ENCODE measurements at regions not wholly inside any gene's neighbourhood (a gene's known extent, or its start where the extent isn't known, plus 50 kb on each side); places are given as distances from the start of the nearest gene placed in this dataset.
"Not testable (repeated sequence)": the region's sequence is repeated elsewhere in the genome, so short reads cannot be mapped to it uniquely, and the experiment has no call there.

GRCh38 chr6:14887181-14887580 lies 358.7 kb upstream of the JARID2 start:
- TF ChIP-seq, protein P1, sequence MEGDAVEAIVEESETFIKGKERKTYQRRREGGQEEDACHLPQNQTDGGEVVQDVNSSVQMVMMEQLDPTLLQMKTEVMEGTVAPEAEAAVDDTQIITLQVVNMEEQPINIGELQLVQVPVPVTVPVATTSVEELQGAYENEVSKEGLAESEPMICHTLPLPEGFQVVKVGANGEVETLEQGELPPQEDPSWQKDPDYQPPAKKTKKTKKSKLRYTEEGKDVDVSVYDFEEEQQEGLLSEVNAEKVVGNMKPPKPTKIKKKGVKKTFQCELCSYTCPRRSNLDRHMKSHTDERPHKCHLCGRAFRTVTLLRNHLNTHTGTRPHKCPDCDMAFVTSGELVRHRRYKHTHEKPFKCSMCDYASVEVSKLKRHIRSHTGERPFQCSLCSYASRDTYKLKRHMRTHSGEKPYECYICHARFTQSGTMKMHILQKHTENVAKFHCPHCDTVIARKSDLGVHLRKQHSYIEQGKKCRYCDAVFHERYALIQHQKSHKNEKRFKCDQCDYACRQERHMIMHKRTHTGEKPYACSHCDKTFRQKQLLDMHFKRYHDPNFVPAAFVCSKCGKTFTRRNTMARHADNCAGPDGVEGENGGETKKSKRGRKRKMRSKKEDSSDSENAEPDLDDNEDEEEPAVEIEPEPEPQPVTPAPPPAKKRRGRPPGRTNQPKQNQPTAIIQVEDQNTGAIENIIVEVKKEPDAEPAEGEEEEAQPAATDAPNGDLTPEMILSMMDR (IDR thresholded peaks at IDR 0.05; ENCODE audit: low read depth, low read length, missing control alignments) = no peak
- in situ Hi-C loops (cut with HindIII; ENCODE audit: low sequenced_read_pairs) = no loop called here
- no peak overlapping the region for H3K4me3 ChIP-seq (ENCODE audit: low read depth, low read length)
- no peak for DNase-seq (ENCODE audit: low read depth)

DNA sequence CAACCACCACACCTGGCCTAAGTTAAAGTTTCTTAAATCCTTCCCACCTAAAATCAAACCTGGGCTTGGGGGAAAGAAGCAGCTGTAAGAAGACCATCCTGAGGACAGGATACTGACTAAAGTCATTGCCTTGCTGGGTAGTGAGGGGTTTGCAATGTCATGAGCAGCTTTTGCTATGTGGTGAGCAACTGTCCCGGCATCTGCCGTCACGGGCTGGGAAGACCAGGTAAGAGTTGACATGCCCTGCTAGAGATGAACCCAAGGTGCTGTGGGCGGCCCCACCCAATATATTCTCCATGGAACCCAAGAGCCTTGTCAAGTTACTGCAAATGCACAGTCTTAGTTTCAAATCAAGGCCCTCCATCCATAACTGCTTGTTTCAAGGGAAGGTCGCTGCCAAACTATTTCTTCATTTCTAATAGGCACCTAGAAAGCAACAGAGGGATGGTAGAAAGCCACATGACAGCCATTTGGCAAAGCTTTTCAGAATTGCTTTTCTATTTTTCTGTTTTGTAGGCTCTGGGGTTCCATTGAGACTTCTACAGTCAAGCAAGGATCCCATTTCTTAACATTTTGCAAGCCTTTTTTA lies 357.8 kb upstream of the JARID2 start:
- no peak overlapping the region for H3K4me3 ChIP-seq (ENCODE audit: low read depth, low read length)
- TF ChIP-seq, protein P1 (IDR thresholded peaks at IDR 0.05; ENCODE audit: low read depth, low read length, missing control alignments) = no peak
- in situ Hi-C loops (cut with HindIII; ENCODE audit: low sequenced_read_pairs) = no loop called here
- no peak for DNase-seq (ENCODE audit: low read depth)

DNA sequence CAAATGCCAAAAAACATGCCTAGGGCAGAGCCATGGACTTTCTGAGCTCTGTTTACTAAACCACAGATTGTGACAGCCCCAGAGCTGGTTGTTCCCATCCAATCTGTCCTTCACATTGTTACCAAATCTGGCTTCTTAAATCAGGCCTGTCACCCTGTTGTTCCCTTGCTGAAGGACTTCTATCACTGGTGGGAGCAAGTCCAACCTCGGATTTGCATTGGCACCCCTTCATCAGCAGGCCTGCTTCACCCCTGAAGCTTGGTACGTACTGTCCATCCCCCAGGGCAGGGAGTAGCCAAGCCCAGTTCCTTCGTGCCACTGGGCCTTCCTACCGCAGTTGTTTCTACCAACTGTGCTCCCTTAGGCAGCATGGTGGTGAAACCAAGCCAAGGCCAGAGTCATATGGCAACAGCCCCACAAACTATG lies 357.3 kb upstream of the JARID2 start:
- H3K4me3 ChIP-seq (ENCODE audit: low read depth, low read length) = no peak overlapping the region
- TF ChIP-seq, protein P1 (IDR thresholded peaks at IDR 0.05; ENCODE audit: low read depth, low read length, missing control alignments) = no peak
- no peak for DNase-seq (ENCODE audit: low read depth)
- in situ Hi-C loops (cut with HindIII; ENCODE audit: low sequenced_read_pairs) = no loop called here

DNA sequence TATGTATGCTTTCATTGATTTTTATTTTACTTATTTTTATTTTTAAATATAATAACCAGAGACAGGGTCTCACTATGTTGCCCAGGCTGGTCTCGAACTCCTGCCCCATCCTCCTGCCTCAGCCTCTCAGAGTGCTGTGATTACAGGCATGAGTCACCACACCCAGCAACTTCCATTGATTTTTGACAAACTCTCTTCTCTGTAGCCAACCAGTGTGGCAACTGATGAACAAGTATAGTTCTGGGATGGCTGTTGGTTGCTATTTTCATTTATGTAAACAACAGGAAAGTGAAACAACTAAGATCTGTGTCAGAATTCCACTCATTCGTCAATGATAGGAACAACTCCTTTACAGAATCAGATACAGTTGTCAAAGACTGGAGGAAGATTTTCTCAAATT lies 356.7 kb upstream of the JARID2 start:
- in situ Hi-C loops (cut with HindIII; ENCODE audit: low sequenced_read_pairs) = no loop called here
- DNase-seq (ENCODE audit: low read depth) = no peak
- TF ChIP-seq, protein P1 (IDR thresholded peaks at IDR 0.05; ENCODE audit: low read depth, low read length, missing control alignments) = no peak
- no peak overlapping the region for H3K4me3 ChIP-seq (ENCODE audit: low read depth, low read length)

DNA sequence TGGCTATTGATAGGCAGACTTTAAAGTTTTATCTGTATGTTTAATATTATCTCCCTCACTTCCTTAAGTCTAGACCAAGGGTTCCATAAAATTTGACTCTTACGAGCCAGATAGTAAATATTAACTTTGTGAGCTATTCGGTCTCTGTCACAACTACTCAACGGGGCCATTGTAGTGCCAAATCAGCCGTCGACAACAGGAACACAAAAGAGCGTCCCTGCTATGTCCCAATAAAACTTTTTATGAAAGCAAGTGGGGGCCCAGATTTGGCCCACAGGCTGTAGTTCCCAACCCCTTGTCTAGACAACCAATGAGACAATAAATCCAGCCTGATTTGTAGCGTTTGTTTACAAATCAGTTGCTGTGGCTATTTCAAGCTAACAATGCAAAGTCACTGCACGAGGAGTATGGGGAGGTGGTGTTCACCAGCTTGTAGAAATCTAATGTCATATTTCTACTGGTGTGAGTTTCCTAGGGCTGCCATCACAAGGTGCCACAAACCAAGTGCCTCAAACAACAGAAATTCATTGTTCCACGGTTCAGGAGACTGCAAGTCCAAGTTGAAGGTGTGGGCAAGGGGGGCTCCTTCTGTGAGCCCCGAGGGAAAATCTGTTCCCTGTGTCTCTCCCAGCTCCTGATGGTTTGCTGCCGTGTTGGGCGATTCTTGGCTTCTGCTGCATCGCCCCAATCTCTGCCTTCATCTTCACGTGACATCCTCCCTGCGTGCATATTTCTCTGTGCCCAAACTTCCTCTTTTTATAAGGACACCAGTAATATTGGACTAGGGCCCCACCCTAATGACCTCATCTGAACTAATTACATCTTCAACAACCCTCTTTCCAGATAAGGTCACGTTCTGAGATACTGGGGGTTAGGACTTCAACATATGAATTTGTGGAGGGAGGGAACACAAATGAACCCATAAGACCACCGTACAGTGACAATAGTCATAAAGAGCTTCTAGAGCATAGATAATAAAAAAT lies 356.0 kb upstream of the JARID2 start:
- in situ Hi-C loops (cut with HindIII; ENCODE audit: low sequenced_read_pairs) = loop anchor here (10.0 kb wide), 1 partner anchor 65 kb away; no protein-coding TSS in a partner anchor
- H3K4me3 ChIP-seq (ENCODE audit: low read depth, low read length) = no peak overlapping the region
- DNase-seq (ENCODE audit: low read depth) = no peak
- TF ChIP-seq, protein P1 (IDR thresholded peaks at IDR 0.05; ENCODE audit: low read depth, low read length, missing control alignments) = no peak

DNA sequence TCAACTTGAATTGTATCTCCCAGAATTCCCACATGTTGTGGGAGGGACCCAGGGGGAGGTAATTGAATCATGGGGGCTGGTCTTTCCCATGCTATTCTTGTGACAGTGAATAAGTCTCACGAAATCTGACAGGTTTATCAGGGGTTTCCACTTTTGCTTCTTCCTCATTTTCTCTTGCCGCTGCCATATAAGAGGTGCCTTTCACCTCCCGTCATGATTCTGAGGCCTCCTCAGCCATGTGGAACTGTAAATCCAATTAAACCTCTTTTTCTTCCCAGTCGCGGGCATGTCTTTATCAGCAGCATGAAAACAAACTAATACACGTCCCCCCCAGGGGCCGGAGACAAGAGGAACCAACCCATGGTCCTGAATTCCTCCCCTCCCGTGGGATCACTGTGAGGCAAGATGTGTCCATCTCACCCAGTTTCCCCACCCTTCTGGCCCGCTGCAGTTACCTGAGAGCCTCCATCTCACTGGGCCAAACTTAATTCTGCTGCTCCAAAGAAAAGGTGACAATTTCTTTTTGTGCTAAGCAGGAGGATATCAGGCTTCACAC lies 354.0 kb upstream of the JARID2 start:
- in situ Hi-C loops (cut with HindIII; ENCODE audit: low sequenced_read_pairs) = loop anchor here (10.0 kb wide), 1 partner anchor 63 kb away; no protein-coding TSS in a partner anchor
- not testable (repeated sequence) for DNase-seq (ENCODE audit: low read depth); H3K4me3 ChIP-seq (ENCODE audit: low read depth, low read length)

Data from astrocyte of the cerebellum (primary cell).